ENCODE measurements at regions not wholly inside any gene's neighbourhood (a gene's known extent, or its start where the extent isn't known, plus 50 kb on each side); places are given as distances from the start of the nearest gene placed in this dataset.

DNA sequence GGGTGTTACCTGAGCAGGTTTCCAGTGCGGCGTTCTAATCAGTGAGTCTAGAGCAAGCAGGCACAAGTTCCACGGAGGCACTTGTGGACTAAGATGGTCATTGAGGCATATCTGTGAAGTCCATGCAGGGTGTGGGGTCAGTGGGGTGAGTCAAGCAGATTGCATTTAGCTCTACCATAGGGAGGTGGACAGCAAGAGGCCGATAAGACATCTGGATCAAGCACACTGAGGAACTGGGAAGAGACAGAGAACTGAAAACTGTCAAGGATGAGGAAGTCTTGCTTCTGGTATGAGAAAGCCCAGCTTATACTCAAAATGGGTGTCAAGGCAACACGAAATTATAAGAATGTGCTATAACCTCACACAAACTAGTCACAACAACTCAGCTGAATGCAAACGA is 61.2 kb upstream of the SLC39A10 start:
- Histone ChIP-seq H3K4me2 (ENCODE audit: insufficient read depth, low read length) (no peak overlapping the region), H3K4me1 (ENCODE audit: control insufficient read depth, extremely low read depth, insufficient read depth, low read length) (no peaks in the 10 kb centered on the region), H3K9ac (replicated peaks; ENCODE audit: extremely low read depth, insufficient read depth, low read length) (no peak overlapping the region), H3K9me3 (replicated peaks; ENCODE audit: control insufficient read depth, insufficient read depth, low read length) (no peaks in the 10 kb centered on the region), H4K20me1 (replicated peaks; ENCODE audit: control insufficient read depth, extremely low read depth, insufficient read depth, low read length) (no peaks in the 10 kb centered on the region), H2AFZ (ENCODE audit: low read depth, low read length) (no peak overlapping the region), H3K9me1 (replicated peaks; ENCODE audit: control insufficient read depth, extremely low read depth, insufficient read depth, low read length) (no peaks in the 10 kb centered on the region), H3K27ac (ENCODE audit: insufficient read depth, low read depth, low read length) (no peak overlapping the region), H3K27me3 (ENCODE audit: control insufficient read depth in 2 of 2, insufficient read depth in 2 of 2, low read length in 2 of 2) (peaks cover 0 to 4% of the 10 kb centered on the region in 2 experiments), H3K36me3 (ENCODE audit: control insufficient read depth in 2 of 2, extremely low read depth in 1 of 2, insufficient read depth in 2 of 2, low read length in 2 of 2) (no peaks in the 10 kb centered on the region), H3K4me3 (replicated peaks in 1 of 3; ENCODE audit: insufficient read depth in 1 of 3, low read depth in 1 of 3, low read length in 3 of 3) (no peak overlapping the region), H3K79me2 (ENCODE audit: control insufficient read depth, insufficient read depth, low read length) (no peaks in the 10 kb centered on the region)
- no TSS peak for BruUV-seq (replicated peaks)
- CTCF ChIA-PET, result interaction anchor here (0.6 kb wide), 1 partner anchor 98 kb away, joined by 3 read pairs; no protein-coding TSS in a partner anchor
- DNase-seq (ENCODE audit: low read depth, low spot score), result no peak
- dilution Hi-C loops (cut with MboI; ENCODE audit: extremely low pct_ligation_motif_present, low sequenced_read_pairs) (no loop called here), intact Hi-C loops (cut with micrococcal nuclease) (no loop called here)
- POLR2A ChIA-PET, result no interaction called here
- TF ChIP-seq GATA2 (IDR thresholded peaks at IDR 0.05; ENCODE audit: insufficient read depth, insufficient read length, low read depth, low read length), result no peak
- no peak for TF ChIP-seq EZH2 (IDR thresholded peaks at IDR 0.05; ENCODE audit: borderline replicate concordance, low read depth, low read length, severe bottlenecking)
- TF ChIP-seq, protein P1, sequence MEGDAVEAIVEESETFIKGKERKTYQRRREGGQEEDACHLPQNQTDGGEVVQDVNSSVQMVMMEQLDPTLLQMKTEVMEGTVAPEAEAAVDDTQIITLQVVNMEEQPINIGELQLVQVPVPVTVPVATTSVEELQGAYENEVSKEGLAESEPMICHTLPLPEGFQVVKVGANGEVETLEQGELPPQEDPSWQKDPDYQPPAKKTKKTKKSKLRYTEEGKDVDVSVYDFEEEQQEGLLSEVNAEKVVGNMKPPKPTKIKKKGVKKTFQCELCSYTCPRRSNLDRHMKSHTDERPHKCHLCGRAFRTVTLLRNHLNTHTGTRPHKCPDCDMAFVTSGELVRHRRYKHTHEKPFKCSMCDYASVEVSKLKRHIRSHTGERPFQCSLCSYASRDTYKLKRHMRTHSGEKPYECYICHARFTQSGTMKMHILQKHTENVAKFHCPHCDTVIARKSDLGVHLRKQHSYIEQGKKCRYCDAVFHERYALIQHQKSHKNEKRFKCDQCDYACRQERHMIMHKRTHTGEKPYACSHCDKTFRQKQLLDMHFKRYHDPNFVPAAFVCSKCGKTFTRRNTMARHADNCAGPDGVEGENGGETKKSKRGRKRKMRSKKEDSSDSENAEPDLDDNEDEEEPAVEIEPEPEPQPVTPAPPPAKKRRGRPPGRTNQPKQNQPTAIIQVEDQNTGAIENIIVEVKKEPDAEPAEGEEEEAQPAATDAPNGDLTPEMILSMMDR (IDR thresholded peaks at IDR 0.05; ENCODE audit: extremely low read depth in 1 of 2, insufficient read depth in 1 of 2, low read depth in 1 of 2, low read length in 2 of 2), result no peak
- TF ChIP-seq POLR2A (IDR thresholded peaks at IDR 0.05; ENCODE audit: low read depth, low read length), result no peak
- no peak for FAIRE-seq

DNA sequence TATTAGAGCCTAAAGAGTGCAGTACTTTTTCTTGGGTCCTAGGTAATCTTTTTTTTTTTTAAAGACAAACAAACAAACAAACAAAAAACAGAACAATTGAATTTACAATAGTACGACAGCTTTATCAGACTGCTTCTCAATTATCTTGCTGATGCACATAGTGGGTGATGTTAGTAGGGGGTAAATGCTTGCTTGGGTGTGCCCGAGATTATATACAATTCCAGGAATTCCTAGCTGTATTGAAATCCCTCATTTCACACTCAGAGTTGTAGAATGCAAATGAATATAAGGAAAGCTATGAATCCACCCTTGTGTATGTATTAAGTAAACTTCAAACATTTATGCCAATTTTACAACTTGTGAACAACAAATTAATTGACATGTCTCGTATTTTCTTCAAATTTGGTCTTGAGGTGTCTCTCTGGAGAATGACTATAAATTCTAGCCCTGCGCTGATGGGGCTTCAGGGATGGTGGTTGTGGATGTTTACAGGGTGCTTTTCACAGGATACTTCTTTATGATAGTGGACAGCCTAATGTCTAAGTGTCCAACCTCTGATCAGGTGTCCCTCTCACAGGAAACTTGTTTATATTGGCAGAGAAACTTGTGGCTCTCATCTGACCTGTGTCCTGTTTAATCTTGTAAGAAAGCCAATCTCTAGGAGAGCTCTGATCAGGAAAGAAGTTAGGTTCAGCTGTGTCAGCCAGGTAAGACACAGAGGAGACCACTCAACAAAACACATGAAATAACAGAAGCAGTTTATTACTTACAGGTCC is 61.9 kb upstream of the SLC39A10 start:
- dilution Hi-C loops (cut with MboI; ENCODE audit: extremely low pct_ligation_motif_present, low sequenced_read_pairs) (no loop called here), intact Hi-C loops (cut with micrococcal nuclease) (no loop called here)
- Histone ChIP-seq H3K79me2 (ENCODE audit: control insufficient read depth, insufficient read depth, low read length) (no peaks in the 10 kb centered on the region), H3K27me3 (ENCODE audit: control insufficient read depth in 2 of 2, insufficient read depth in 2 of 2, low read length in 2 of 2) (peaks cover 0 to 4% of the 10 kb centered on the region in 2 experiments), H3K9ac (replicated peaks; ENCODE audit: extremely low read depth, insufficient read depth, low read length) (no peak overlapping the region), H3K4me1 (ENCODE audit: control insufficient read depth, extremely low read depth, insufficient read depth, low read length) (no peaks in the 10 kb centered on the region), H3K9me3 (replicated peaks; ENCODE audit: control insufficient read depth, insufficient read depth, low read length) (no peaks in the 10 kb centered on the region), H3K36me3 (ENCODE audit: control insufficient read depth in 2 of 2, extremely low read depth in 1 of 2, insufficient read depth in 2 of 2, low read length in 2 of 2) (no peaks in the 10 kb centered on the region), H2AFZ (ENCODE audit: low read depth, low read length) (no peak overlapping the region), H3K27ac (ENCODE audit: insufficient read depth, low read depth, low read length) (no peak overlapping the region), H3K4me2 (ENCODE audit: insufficient read depth, low read length) (no peak overlapping the region), H4K20me1 (replicated peaks; ENCODE audit: control insufficient read depth, extremely low read depth, insufficient read depth, low read length) (no peaks in the 10 kb centered on the region), H3K4me3 (replicated peaks in 1 of 3; ENCODE audit: insufficient read depth in 1 of 3, low read depth in 1 of 3, low read length in 3 of 3) (no peak overlapping the region), H3K9me1 (replicated peaks; ENCODE audit: control insufficient read depth, extremely low read depth, insufficient read depth, low read length) (no peaks in the 10 kb centered on the region)
- ChIA-PET POLR2A (no interaction called here), CTCF (interaction anchor here (0.6 to 1.8 kb wide), 3 partner anchors 19 to 98 kb away, joined by 3 to 7 read pairs (median 3); no protein-coding TSS in a partner anchor)
- BruUV-seq (replicated peaks), result no TSS peak
- DNase-seq (ENCODE audit: low read depth, low spot score), result no peak
- TF ChIP-seq GATA2 (IDR thresholded peaks at IDR 0.05; ENCODE audit: insufficient read depth, insufficient read length, low read depth, low read length) (no peak), EZH2 (IDR thresholded peaks at IDR 0.05; ENCODE audit: borderline replicate concordance, low read depth, low read length, severe bottlenecking) (no peak), JUN (IDR thresholded peaks at IDR 0.05; ENCODE audit: borderline replicate concordance, insufficient read depth, insufficient read length, low read depth) (no peak), MYC (IDR thresholded peaks at IDR 0.05; ENCODE audit: low read depth, low read length) (no peak), FOS (IDR thresholded peaks at IDR 0.05; ENCODE audit: borderline replicate concordance, insufficient read depth, low read length) (no peak), POLR2AphosphoS5 (IDR thresholded peaks at IDR 0.05; ENCODE audit: insufficient read depth, low read depth, low read length) (no peak), POLR2A (IDR thresholded peaks at IDR 0.05; ENCODE audit: low read depth, low read length) (no peak)
- TF ChIP-seq, protein P2, sequence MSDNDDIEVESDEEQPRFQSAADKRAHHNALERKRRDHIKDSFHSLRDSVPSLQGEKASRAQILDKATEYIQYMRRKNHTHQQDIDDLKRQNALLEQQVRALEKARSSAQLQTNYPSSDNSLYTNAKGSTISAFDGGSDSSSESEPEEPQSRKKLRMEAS (IDR thresholded peaks at IDR 0.05; ENCODE audit: insufficient read depth, insufficient read length), result no peak
- TF ChIP-seq, protein P1 (IDR thresholded peaks at IDR 0.05; ENCODE audit: extremely low read depth in 1 of 2, insufficient read depth in 1 of 2, low read depth in 1 of 2, low read length in 2 of 2), result no peak
- no peak for FAIRE-seq

Measured in endothelial cell of umbilical vein (primary cell).